HG03175 (cell line): ENCODE measurements at regions not wholly inside any gene's neighbourhood (a gene's known extent, or its start where the extent isn't known, plus 50 kb on each side); places are given as distances from the start of the nearest gene placed in this dataset.

Experiments used
- ATAC-seq: cut with Tn5 transposase; IDR thresholded peaks from one replicate; pipeline ENCODE4 v1.9.1; 2021; ENCODE audit warnings: mild to moderate bottlenecking, moderate library complexity; ENCODE audit not compliant: unreplicated experiment

DNA sequence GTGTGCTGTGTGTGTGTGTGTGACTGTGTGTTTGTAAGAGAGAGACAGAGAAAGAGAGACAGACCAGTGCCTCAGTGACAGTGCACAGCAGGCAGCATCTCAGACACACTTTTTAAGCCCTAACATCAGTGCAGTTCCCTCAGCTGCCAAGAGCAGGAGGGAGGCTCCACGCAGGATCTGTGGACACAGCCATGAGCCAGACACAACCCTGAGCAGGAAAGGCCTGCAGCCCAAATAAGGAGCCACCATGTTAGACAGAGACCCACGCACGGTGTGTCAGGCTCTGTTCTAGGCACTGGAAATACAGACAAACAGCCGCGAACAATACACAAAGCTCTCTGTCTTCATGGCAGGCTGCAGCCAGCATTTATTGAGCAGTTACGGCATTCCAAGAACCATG is 445.5 kb downstream of the MATN1 start:
- no peak for ATAC-seq

DNA sequence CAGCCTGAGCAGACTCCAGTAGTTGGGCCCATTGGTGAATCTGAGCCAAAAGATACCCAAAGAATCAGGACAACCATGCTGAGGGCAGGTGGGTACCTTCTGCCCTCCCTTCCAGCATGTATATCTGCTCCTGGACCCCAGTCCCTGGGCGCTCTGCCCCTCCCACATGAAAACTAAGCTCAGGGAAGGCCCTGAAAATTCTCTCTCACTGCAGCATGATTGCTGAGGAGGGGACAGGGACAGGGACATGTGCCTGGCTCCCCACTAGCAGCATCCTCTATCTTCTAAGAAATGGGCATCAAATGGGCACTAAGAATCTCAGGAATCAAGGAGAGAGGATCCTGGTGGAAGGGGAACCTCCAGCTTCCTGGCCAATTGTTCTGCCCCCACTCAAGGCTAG is 446.0 kb downstream of the MATN1 start:
- no peak for ATAC-seq

DNA sequence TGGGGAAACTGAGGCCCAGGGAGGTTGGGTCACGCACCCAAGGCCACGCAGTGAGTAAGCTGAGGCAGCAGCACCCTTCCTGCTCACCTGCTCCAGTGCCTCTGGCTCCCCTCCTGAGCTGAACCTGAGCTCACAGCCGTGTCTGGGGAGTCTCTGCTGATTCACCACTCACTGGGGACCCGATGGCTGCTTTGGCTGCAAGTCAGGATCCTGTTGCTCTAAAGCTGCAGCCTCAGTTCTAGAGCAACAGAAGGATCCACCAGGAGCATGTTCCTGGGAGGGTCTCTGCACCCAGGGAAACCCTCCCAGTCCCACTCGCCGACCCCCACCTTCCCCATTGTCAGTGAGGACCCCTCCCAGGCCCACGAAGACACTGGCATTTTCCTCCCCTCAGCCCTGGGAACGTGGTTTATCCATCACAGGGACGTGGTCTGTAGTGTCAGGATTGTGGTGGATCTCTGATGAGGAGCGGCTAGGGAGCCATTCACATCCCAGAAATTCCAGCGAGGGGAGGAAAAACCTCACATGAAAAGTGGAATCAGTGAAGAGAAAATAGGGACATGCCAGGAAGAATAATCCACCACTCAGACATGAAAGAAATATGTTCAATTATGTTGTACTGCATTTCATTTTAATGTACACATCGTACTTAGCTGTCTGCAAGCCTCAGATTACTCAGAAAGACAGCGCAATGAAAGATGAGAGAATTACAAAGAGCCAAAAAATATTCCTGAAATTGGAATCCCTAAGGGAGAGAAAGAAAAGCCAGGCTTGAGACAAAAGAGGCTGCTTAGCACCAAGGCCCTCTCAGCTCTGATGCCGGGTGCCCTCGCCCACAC is 447.2 kb downstream of the MATN1 start:
- ATAC-seq: no peak

DNA sequence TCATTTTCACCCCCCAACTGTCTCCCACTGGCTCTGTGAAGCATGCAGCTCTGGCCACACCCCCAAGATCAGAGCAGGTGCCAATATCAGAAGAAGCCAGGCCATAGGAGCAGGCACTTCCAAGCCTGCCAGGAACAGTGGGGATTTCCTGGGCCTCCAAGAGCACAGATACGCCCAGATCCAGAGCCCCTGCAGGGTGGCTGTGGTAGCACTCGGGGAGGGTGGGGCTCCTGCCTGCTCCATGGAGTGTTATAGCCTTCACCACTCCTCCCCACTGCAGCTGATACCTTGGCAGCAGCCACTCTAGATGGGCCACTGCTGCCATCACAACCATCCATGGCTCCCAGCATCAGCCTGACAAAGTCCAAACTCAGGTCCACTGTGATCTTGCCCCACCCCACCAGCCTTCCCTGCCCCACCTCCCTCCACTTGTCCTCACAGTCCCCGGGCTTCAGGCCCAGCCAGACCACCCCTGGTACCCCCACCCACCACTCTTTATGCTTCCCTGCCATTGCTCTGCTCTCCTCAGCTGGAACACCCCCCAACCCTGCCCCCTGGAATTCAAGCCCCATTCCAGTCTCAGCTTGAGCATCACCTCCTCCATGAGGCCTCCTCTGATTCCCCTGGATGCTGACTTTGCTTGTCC is 448.3 kb downstream of the MATN1 start:
- ATAC-seq: no peak

DNA sequence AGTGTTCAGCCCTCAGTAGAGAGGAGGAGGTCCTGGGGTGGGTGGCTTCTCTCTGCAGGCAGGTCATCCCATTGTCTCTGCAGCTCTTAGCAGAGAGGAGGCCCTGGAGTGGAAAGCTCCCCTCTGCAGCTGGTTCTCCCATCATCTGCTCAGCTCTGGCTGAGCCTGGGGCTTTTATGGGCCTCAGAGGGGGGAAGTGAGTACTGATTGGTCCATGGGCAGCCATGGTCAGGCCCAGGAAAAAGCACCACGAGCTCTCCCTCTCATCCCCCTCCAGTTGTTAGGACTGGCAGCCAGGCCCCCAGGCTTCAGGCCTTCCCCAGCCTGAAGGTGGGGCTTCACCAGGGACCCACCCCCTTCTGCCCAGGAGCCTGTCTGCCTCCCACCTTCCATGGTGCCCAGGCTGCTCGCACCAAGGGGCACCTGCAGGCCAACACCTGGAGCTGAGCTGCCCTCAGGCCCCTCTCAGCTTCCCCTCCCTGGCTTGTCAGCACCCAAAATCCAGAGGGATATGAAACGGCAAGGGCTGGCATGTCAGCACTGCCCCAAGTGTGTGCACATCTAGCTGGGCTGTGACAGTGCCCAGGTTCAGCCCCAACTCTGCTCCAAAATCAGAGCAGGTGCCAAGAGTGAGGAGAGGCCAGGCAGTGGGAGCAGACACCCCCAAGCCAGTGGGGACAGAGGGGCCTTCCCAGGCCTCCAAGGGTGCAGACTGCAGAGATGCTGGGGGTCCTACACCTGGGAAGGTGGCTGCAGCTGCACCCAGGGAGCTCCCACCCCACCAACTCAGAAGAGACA is 449.0 kb downstream of the MATN1 start:
- no peak for ATAC-seq

DNA sequence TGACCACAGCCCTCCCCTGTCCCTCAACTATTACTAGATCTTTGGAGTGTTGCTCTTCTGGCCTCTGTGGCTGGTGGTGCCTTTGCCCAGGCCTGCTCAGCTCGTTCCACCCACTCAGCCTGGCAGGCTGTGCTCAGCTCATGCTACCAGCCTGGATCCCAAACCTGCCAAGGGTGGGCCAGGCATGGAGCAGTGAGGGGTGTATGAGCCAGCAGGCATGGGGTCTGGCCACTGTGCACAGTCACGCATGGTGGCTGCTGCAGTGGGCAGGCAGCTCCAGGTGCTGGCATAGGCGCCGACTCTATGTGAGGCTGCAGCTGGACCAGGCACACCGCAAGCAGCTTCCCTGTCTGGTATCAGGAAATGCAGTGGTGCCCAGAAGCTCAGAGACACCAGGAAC is 449.9 kb downstream of the MATN1 start:
- no peak for ATAC-seq

DNA sequence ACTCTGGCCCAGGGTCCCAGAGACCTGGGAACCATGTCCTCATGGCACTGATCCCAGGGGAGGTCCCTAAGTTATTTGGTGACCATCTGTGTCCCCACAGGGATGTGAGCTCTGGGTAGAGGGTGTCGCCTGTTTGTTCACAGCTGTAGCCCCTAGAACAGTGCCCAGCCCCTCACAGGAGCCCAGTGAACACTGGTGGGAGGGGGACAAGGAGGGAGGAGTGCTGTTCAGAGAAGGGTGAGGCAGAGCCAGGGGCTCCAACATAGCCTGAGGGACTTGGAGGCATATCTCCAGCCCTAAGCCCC is 450.4 kb downstream of the MATN1 start:
- no peak for ATAC-seq

DNA sequence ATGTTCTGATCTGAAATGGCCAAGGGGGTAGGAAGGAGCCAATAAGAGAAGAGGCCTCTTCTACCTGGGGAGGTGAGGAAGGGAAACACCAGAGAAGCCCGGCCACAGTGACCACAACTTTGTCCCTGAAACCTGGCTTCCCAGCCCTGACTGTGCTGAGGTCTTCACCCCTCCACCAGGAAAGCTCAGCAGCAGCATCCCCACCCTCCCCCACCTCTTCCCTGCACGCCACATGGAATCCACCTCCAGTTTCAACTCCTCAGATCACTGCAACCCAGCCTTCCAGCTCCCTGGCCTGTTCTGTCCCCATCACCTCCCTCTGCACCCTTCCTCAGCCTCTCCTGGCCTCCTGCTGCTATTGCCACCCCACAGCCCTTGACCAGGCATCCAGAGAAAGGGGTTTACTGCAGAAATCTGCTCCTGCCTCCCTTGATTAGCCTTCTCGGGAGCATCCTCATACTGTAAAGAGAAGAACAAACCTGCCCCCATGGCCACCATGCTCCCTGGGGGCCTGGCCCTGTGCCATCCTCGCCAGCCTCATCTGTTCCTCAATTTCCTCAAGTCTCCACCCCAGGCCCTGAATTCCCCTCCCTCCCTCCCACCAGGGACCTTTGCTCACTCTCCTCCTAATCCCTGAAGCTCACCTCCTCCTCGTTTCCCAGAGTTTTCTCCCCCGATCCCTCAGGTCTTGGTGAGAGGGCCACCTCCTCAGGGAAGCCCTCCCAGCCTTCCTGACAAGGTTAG is 450.9 kb downstream of the MATN1 start:
- no peak for ATAC-seq

DNA sequence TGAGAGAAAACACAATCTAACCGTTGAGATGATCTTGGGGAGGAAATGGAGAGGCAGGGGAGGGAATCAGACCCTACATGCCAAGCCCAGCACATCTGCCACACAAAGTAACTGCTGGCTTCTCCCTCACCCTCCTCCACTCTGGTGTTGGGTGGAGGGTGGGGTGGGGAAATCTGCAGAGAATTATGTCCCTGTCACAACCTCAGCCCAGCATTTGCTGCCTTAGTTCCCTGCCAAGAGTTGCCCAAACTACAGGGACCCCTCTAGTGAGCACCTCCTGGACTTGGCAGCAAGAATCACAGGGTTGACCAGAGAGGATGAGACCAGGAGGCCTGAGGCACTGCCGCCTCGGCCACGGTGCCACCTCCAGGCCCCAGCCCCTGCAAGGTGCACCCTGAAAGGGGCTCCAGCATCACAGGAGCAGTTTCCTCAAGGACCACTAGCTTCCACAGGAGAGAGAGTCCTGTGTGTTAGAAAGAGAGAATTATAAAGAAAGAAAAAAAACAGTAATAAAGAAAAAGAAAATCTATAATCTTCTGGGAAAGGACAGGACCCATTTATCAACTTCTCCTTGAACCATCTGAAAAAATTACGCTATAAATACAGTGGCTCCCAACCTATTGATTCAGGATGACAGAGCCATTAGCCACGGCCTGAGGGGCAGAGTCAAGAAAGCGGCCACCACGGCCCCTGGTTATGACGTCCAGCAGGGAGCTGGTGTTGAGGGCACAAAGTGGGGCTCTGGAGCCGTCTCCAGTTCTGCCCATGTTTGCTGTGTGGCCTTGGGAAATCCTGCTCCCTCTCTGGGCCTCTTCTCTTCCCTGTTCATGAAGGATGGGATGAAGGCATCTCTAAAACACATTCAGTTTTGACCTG is 451.7 kb downstream of the MATN1 start:
- ATAC-seq: no peak

DNA sequence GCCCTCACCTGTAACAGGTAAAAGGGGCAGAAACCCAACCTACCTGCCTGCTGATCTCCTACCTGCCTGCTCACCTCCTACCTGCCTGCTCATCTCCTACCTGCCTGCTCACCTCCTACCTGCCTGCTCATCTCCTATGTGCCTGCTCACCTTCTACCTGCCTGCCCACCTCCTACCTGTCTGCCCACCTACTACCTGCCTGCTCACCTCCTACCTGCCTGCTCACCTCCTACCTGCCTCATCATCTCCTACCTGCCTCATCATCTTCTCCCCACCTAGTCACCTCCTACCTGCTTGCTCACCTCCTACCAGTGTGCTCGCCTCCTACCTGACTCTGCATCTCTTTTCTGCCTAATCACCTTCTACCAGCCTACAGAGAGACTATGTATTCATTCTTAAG is 452.9 kb downstream of the MATN1 start:
- no peak for ATAC-seq

DNA sequence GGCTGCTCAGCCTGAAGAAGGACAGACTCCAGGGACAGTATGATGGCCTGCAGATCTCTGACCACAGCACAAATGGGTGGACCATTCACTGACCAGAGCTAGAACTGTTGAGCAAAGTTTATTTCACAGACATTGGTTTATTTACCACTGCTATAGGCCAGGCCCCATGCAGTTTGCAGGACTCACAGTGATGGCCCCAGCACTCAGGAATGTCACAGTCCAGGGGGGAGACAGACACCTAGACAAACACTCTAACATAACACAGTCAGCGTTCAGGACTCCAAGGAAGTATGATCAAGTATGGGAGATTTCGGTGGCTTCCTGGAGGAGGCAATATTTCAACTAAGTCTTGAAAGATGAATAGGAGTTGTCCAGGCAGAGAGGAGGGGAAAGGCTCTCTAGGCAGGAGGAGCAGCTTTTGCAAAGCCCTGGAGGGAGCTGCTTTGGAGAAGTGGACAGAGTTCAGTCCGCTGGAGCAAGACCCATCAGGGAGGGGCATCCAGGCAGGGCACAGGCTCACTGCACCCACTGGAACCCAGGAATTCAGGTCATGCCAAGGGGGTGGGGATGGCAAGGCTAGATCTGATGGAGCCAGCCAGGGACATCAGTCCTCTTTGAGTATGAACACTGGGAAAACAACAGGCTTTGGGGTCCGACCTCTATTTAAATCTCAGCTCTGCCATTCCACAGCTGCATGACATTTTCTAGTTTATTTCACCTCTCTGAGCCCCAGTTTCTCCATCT is 454.3 kb downstream of the MATN1 start:
- no peak for ATAC-seq

DNA sequence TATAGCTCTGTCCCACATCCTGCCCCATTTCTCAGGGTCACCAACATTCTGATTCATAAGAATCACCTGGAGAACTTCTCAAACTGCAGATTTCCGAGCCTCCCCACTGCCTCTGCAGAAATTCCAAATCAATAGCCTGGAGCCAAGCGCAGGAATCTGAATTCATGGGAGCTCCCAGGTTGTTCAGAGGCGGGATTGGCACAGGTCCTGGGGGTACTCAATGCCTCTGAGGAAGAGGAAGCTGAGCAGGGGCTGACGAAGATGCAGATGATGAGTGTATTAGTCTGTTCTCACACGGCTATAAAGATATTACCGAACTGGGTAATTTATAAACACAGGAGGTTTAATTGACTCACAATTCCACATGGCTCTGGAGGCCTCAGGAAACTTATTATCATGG is 455.5 kb downstream of the MATN1 start:
- no peak for ATAC-seq

DNA sequence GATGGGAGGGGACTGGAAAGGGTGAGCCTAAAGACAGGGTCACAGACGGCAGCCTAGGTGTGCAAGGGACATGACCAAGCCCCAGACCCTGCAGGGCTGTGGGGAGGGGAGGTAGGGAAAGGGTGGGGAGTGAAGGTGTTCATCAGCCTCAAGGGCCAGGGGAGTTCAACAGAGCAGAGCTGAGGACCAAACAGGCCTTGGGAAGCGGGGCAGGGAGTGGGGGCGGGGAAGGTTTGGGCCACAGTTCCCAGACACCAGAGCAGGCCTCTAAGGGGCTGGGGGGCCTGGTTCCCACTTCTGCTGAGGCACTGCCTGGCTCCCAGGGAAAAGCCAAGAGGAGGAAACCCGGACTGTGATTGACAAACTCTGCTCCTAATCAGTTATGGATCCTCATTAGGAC is 456.3 kb downstream of the MATN1 start:
- no peak for ATAC-seq

DNA sequence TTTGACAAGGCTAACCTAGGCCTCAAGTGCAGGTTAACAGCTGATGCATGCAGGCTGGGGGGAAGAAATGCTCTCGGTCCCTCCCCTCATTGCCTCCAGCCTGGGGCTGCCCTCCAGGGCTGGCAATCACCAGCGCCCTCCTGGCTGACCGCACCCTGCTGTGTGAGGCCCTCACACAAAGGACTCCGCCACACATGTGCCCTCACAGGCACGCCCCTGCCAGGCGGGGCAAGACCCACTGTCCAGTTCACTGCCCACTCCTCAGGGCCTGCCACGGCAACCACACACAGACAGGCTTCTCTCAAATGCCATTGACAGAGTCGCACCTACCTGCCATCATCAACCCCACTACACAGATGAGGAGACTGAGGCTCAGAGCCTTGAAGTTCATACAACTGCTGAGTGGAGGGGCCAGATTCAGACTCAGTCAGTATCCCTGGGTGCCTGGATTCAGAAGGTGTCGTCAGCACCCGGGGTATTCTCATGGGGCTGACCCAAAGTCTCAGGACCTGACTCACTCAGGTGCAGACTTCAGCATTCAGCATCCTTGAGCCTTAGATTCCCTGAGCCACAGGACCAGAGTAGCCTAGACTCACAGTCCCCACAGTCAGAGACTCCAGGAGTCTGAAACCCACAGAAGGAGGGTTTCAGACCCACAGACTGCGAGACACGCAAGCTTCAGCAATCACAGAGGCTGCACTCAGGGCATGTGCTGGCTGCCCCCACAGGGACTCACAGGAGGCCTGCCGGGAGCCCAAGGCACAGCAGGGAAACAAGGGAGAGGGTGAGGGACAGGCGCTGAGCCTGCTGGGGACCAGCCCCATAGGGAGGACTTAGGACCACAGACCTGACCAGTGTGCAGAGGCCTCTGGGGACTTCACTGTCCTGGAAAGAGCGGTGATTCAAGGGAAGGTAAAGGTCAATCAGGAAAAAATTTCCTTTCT is 458.0 kb downstream of the MATN1 start:
- no peak for ATAC-seq

DNA sequence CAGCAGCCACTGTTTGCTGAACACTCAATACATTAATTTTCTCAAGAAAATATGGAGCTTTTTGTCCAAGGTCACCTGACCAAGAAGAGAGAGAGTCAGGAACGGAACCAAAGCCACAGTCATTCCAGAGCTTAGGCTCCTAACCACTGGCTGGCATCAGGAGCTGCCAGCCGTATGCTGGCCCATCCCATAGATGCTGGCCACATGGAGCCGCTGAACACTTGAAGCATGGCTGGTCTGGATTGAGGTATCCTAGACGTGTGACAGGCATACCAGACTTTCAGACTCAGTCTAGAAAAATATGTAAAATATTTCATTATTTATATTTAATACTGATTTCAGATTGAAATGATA is 458.7 kb downstream of the MATN1 start:
- ATAC-seq: no peak

DNA sequence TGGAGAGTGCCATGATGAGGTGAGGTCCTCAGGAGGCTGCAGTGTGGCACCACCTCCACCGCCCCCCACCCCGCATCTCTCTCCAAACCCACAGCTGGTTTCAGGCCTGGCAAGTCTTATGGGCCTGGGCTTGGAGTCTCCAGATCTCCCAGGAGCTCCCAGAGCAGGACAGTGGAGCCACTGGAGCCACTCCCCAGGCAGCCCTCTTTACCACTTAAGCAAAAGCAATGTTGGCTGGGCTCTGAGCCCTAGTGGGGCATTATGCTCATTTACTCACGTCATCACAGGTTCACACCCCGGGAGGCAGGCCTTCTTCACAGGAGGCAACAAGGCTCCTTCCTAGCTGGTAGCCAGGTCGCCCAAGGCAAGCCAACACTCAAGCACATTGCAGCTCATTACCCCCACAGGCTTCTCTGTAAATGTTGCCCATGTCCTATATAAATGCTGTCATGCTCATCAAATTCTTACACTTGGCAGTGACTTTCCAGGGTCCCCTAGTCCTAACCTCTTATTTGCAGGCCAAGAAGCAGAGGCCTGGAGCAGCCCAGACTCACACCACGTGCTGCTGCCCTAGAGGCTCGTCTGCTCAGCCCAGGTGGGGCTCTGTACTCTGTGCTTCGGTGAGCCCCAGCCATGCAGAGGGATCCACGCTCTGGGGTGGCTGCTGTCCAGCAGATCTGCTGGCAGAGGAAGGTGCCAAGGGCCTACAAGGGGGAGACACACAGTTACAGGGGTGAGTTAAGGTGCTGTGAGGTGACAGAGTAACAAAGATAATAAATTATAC is 459.3 kb downstream of the MATN1 start:
- ATAC-seq: no peak

DNA sequence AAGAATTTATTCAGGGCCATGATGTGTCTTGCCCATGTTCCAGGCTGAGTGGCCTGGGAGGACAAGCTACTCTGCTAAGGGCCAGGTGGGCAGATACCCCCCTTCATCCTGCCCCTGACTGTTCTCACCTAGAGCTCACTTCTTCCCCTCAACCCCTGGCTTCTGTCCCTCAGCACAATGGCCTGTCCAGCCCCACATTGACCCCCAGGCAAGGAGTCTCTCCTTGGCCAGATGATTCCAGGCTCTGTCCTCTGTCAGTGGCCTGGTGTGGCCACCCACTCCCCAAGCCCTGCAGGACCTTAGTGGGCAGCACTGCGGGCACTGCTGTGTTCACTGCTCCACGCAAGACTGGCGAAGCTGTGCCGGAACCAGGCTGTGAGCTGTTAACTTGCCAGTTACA is 460.0 kb downstream of the MATN1 start:
- ATAC-seq: no peak

DNA sequence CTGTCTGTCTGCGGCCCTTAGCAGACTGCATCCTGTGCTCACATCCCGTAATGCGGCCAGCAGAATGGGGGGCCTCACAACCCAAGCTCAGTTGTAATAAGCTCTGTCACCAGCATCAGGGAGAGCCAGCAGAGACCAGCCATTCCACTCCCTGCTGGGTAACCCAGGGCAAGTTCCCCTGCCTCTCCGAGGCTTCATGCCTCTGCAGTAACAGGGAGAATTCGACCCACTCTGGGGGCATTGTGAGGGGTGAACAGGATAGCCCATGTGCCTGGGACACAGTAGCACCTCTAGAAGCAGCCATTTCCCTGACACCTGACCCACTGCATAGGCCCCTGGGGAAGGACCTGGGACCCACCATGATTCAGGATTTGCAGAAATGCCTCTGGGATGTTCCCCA is 461.2 kb downstream of the MATN1 start:
- ATAC-seq: no peak
